ENCODE measurements at regions not wholly inside any gene's neighbourhood (a gene's known extent, or its start where the extent isn't known, plus 50 kb on each side); places are given as distances from the start of the nearest gene placed in this dataset.

DNA sequence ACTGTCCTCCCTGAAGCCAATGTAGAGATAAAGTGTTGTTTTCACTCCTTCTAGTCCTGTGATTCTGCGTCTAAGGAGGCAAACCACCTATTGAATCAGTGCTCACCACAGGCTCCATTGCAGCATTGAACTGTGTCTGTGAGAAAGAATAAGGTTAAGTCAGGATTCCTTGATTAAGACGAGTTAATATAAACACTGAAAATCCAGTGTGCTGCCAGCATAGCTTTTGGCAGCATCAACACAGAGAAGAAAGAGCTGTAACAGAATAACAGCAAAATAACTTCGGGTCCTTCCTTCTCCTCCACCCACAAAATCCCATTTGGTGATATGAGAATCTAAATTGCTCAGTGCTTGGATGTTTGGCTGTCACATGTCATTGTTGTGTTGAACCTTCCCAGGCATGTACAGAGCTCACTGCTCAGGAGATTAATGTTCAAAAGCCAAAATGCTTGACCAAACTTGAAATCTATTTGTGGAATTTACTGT is 185.2 kb upstream of the DDI1 start:
- TF ChIP-seq, protein P1, sequence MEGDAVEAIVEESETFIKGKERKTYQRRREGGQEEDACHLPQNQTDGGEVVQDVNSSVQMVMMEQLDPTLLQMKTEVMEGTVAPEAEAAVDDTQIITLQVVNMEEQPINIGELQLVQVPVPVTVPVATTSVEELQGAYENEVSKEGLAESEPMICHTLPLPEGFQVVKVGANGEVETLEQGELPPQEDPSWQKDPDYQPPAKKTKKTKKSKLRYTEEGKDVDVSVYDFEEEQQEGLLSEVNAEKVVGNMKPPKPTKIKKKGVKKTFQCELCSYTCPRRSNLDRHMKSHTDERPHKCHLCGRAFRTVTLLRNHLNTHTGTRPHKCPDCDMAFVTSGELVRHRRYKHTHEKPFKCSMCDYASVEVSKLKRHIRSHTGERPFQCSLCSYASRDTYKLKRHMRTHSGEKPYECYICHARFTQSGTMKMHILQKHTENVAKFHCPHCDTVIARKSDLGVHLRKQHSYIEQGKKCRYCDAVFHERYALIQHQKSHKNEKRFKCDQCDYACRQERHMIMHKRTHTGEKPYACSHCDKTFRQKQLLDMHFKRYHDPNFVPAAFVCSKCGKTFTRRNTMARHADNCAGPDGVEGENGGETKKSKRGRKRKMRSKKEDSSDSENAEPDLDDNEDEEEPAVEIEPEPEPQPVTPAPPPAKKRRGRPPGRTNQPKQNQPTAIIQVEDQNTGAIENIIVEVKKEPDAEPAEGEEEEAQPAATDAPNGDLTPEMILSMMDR (IDR thresholded peaks at IDR 0.05; ENCODE audit: poor library complexity): no peak
- no peak for TF ChIP-seq EZH2phosphoT487 (IDR thresholded peaks at IDR 0.05; ENCODE audit: low read depth, severe bottlenecking, unreplicated experiment)
